Transverse colon (tissue), 4 donors: ENCODE measurements at regions not wholly inside any gene's neighbourhood (a gene's known extent, or its start where the extent isn't known, plus 50 kb on each side); places are given as distances from the start of the nearest gene placed in this dataset.

ENCODE experiments used
- POLR2A ChIP-seq: fragments of 450-650 bp; IDR thresholded peaks from one replicate; pipeline ENCODE4 v1.6.1; 2016; ENCODE audit warnings: antibody characterized with exemption, mild to moderate bottlenecking, moderate library complexity
- POLR2AphosphoS5 ChIP-seq, 3 donors: sonication (generic); formaldehyde crosslinking; IDR thresholded peaks; one replicate each; pipeline ENCODE4 v1.6.1; 2016; ENCODE audit warnings: antibody characterized with exemption in 3 of 3
- TF ChIP-seq, protein P1 (sequence below), 5 experiments: fragments of 200-600 bp in 3 of 5; fragments of 450-650 bp in 2 of 5; sonication (generic) in 3 of 5; IDR thresholded peaks; 1 replicate in 2 of 5; 2 replicates in 3 of 5; pipeline ENCODE4 v1.5.1; 2016 to 2017; ENCODE audit warnings: antibody characterized with exemption in 5 of 5, inconsistent platforms in 3 of 5, mild to moderate bottlenecking in 2 of 5, moderate library complexity in 1 of 5

DNA sequence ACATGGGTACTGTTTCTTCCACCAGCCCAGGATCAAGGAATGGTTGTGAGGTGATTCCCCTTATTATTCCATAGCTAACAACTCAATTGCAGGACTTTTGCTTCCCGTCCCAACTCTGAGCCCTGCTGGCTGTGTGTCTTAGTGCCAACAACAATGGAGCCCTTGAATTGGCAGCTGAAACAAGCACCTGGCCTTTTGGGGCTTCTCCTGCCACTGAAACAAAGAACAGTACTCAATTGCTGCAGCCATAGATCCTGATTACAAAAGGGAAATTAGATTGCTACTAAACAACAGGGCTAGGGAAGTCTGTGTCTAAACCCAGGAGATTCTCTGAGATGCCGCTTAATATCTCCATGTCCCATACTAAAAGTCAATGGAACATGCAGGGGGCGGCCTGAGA is 61.3 kb upstream of the CARMIL1 start:
- TF ChIP-seq, protein P1, sequence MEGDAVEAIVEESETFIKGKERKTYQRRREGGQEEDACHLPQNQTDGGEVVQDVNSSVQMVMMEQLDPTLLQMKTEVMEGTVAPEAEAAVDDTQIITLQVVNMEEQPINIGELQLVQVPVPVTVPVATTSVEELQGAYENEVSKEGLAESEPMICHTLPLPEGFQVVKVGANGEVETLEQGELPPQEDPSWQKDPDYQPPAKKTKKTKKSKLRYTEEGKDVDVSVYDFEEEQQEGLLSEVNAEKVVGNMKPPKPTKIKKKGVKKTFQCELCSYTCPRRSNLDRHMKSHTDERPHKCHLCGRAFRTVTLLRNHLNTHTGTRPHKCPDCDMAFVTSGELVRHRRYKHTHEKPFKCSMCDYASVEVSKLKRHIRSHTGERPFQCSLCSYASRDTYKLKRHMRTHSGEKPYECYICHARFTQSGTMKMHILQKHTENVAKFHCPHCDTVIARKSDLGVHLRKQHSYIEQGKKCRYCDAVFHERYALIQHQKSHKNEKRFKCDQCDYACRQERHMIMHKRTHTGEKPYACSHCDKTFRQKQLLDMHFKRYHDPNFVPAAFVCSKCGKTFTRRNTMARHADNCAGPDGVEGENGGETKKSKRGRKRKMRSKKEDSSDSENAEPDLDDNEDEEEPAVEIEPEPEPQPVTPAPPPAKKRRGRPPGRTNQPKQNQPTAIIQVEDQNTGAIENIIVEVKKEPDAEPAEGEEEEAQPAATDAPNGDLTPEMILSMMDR (IDR thresholded peaks at IDR 0.05): no peak
- TF ChIP-seq POLR2A (no peak), POLR2AphosphoS5 (IDR thresholded peaks at IDR 0.05) (no peak)
